Vagina (tissue), 2 donors: ENCODE measurements at regions not wholly inside any gene's neighbourhood (a gene's known extent, or its start where the extent isn't known, plus 50 kb on each side); places are given as distances from the start of the nearest gene placed in this dataset.

Experiments used
- CTCF ChIP-seq, 3 experiments: fragments of 450-650 bp in 2 of 3; fragments of 200-600 bp in 1 of 3; sonication (generic) in 1 of 3; IDR thresholded peaks; one replicate each; pipeline ENCODE4 v1.5.1; 2017 to 2019; ENCODE audit warnings: antibody characterized with exemption in 3 of 3, mild to moderate bottlenecking in 2 of 3, moderate library complexity in 2 of 3
- POLR2A ChIP-seq, 2 donors: fragments of 450-650 bp; IDR thresholded peaks; one replicate each; pipeline ENCODE4 v1.6.1; 2017; ENCODE audit warnings: antibody characterized with exemption in 2 of 2, mild to moderate bottlenecking in 2 of 2, moderate library complexity in 2 of 2

DNA sequence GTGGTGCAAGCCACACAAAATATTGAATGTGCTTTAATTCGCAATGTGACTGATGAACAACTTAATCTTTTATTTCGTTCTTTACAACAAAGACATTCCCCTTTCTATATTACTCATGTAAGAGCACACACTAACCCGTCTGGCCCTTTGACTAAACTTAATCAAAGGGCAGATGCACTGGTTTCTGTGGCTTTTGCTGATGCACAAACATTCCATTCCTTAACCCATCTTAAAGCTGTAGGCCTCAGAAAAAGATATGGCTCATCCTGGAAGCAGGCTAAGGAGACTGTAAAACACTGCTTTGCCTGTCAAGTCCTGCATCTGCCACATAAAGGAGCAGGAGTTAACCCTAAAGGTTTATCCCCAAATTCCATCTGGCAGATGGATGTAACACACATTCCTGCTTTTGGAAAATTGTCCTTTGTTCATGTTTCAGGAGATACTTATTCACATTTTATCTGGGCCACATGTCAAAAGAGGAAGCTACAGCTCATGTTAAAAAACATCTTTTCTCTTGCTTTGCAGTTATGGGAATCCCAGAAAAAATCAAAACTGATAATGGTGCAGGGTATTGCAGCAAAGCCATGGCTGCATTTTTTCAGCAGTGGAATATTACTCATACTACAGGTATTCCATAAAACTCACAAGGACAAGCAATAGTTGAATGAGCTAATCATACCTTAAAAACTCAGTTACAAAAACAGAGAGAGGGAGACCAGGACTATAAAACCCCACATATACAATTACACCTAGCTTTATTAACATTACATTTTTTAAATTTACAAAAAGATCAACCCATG is 137.2 kb downstream of the AHSP start:
- TF ChIP-seq CTCF (IDR thresholded peaks at IDR 0.05) (no peak), POLR2A (IDR thresholded peaks at IDR 0.05) (no peak)
